ENCODE measurements at regions not wholly inside any gene's neighbourhood (a gene's known extent, or its start where the extent isn't known, plus 50 kb on each side); places are given as distances from the start of the nearest gene placed in this dataset.

DNA sequence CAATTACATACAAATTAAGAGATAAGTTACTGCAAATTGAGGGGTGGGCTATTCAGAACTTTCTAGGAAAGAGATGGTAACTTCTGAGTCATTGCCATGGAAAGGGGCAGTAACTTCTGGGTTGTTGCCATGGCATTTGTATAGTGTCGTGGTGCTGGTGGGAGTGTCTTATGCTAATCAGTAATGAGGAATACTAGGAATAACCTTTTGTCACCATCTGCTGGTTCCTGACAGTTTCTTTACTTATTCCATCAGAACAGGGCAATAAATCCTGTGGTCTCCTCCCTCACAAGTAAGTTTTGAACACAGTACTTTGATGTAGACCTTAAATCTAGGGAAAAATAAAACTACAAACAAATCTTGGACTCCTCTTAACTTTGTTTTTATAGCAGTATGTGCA is 435.4 kb downstream of the BCL11A start:
- 0% methylated on average over 1 of the region's 1 CpG for WGBS (ENCODE audit: insufficient coverage, insufficient replicate concordance, low lambda C conversion rate, missing lambda C conversion rate)
- Histone ChIP-seq H2AFZ (ENCODE audit: control insufficient read depth, low read depth, low read length) (no peak overlapping the region), H3K9me3 (replicated peaks; ENCODE audit: control insufficient read depth, insufficient read depth, low read length) (no peaks in the 10 kb centered on the region; the same call in 2 of the 3 replicates), H3K27ac (ENCODE audit: control insufficient read depth, insufficient read depth) (no peak overlapping the region), H4K20me1 (ENCODE audit: control insufficient read depth, insufficient read depth) (no peaks in the 10 kb centered on the region), H3K9ac (ENCODE audit: control insufficient read depth, insufficient read depth, low read length) (no peak overlapping the region), H3K27me3 (replicated peaks in 1 of 2; ENCODE audit: control insufficient read depth in 2 of 2, insufficient read depth in 2 of 2, low read length in 1 of 2) (no peaks in the 10 kb centered on the region), H3K4me2 (ENCODE audit: control insufficient read depth, insufficient read depth) (no peak overlapping the region), H3K36me3 (ENCODE audit: control insufficient read depth in 2 of 2, insufficient read depth in 2 of 2, low read length in 1 of 2) (no peaks in the 10 kb centered on the region; a peak in 1 of 4 replicates), H3K4me3 (no peak overlapping the region), H3K79me2 (ENCODE audit: control insufficient read depth, insufficient read depth, low read length) (no peaks in the 10 kb centered on the region), H3K4me1 (ENCODE audit: control insufficient read depth, insufficient read depth, low read length) (no peaks in the 10 kb centered on the region)
- in situ Hi-C loops (cut with MboI) (no loop called here), intact Hi-C loops (cut with micrococcal nuclease; ENCODE audit: unreplicated experiment) (no loop called here)
- ATAC-seq (no peak), FAIRE-seq (no peak), DNase-seq (ENCODE audit: low read depth, low spot score) (no peak)
- BruUV-seq (replicated peaks) = no TSS peak
- TF ChIP-seq HDAC2 (IDR thresholded peaks at IDR 0.05) (no peak), SMAD5 (IDR thresholded peaks at IDR 0.05; ENCODE audit: low read depth) (no peak), ZNF384 (IDR thresholded peaks at IDR 0.05; ENCODE audit: borderline replicate concordance, low read depth, low read length) (no peak), IKZF1 (conservative IDR thresholded peaks at IDR 0.05) (no peak), TCF12 (IDR thresholded peaks at IDR 0.05; ENCODE audit: low read depth, low read length) (no peak), ATF7 (IDR thresholded peaks at IDR 0.05; ENCODE audit: low read depth) (no peak), SMAD1 (IDR thresholded peaks at IDR 0.05; ENCODE audit: low read depth, partially characterized antibody) (no peak), MEF2B (IDR thresholded peaks at IDR 0.05; ENCODE audit: partially characterized antibody, poor library complexity, severe bottlenecking) (no peak)
- CTCF ChIA-PET = no interaction called here
- POLR2A ChIA-PET = no interaction called here
- RAD21 ChIA-PET (ENCODE audit: unreplicated experiment) = no interaction called here
- SMC1A ChIA-PET (ENCODE audit: uncharacterized antibody, unreplicated experiment) = no interaction called here

DNA sequence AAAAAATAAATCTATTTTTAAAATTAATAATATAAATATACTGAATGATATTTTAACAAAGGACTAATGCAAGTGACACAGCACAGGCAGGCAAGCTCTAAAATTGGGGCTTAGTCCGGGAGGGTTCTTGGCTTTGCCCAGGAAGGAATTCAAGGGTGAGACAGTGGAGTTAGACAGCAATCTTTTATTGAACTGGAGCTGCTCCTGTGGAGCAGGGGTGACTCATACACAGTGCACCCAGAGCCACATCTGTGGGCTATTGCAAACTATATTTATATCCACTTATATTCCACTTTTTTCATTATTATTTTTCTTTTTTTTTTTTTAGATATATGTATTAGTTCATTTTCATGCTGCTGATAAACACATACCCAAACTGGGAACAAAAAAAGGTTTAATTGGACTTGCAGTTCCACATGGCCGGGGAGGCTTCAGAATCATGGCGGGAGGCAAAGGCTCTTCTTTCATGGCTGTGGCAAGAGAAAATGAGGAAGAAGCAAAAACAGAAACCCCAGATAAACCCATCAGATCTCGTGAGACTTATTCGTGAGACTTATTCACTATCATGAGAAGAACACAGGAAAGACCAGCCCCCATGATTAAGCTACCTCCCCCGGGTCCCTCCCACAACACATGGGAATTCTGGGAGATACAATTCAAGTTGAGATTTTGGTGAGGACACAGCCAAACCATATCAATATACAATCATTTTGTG is 437.1 kb downstream of the BCL11A start:
- Histone ChIP-seq H4K20me1 (ENCODE audit: control insufficient read depth, insufficient read depth) (no peaks in the 10 kb centered on the region), H2AFZ (ENCODE audit: control insufficient read depth, low read depth, low read length) (no peak overlapping the region), H3K9ac (ENCODE audit: control insufficient read depth, insufficient read depth, low read length) (no peak overlapping the region), H3K4me1 (ENCODE audit: control insufficient read depth, insufficient read depth, low read length) (no peaks in the 10 kb centered on the region), H3K27me3 (replicated peaks in 1 of 2; ENCODE audit: control insufficient read depth in 2 of 2, insufficient read depth in 2 of 2, low read length in 1 of 2) (no peaks in the 10 kb centered on the region), H3K36me3 (ENCODE audit: control insufficient read depth in 2 of 2, insufficient read depth in 2 of 2, low read length in 1 of 2) (no peaks in the 10 kb centered on the region; a peak in 1 of 4 replicates), H3K27ac (ENCODE audit: control insufficient read depth, insufficient read depth) (no peak overlapping the region), H3K4me3 (no peak overlapping the region), H3K79me2 (ENCODE audit: control insufficient read depth, insufficient read depth, low read length) (no peaks in the 10 kb centered on the region), H3K4me2 (ENCODE audit: control insufficient read depth, insufficient read depth) (no peak overlapping the region), H3K9me3 (replicated peaks; ENCODE audit: control insufficient read depth, insufficient read depth, low read length) (no peaks in the 10 kb centered on the region; the same call in 2 of the 3 replicates)
- ChIA-PET POLR2A (no interaction called here), RAD21 (ENCODE audit: unreplicated experiment) (no interaction called here), CTCF (interaction anchor here (0.6 to 0.7 kb wide), 3 partner anchors 21 to 914 kb away, joined by 3 to 5 read pairs (median 3); no protein-coding TSS in a partner anchor), SMC1A (ENCODE audit: uncharacterized antibody, unreplicated experiment) (no interaction called here)
- BruUV-seq (replicated peaks) = no TSS peak
- ATAC-seq (no peak), FAIRE-seq (no peak), DNase-seq (ENCODE audit: low read depth, low spot score) (no peak)
- intact Hi-C loops (cut with micrococcal nuclease; ENCODE audit: unreplicated experiment) (no loop called here), in situ Hi-C loops (cut with MboI) (no loop called here)
- 36% methylated on average over 4 of the region's 6 CpGs for WGBS (ENCODE audit: insufficient coverage, insufficient replicate concordance, low lambda C conversion rate, missing lambda C conversion rate)
- TF ChIP-seq, protein P1, sequence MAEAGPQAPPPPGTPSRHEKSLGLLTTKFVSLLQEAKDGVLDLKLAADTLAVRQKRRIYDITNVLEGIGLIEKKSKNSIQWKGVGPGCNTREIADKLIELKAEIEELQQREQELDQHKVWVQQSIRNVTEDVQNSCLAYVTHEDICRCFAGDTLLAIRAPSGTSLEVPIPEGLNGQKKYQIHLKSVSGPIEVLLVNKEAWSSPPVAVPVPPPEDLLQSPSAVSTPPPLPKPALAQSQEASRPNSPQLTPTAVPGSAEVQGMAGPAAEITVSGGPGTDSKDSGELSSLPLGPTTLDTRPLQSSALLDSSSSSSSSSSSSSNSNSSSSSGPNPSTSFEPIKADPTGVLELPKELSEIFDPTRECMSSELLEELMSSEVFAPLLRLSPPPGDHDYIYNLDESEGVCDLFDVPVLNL (IDR thresholded peaks at IDR 0.05; ENCODE audit: low read depth, low read length) = no peak
- TF ChIP-seq SMC3 (IDR thresholded peaks at IDR 0.05; ENCODE audit: borderline replicate concordance, low read length) (no peak), IKZF1 (conservative IDR thresholded peaks at IDR 0.05) (no peak), BHLHE40 (IDR thresholded peaks at IDR 0.05; ENCODE audit: borderline replicate concordance in 1 of 2, low read depth in 2 of 2, low read length in 1 of 2) (no peak), JUND (IDR thresholded peaks at IDR 0.05; ENCODE audit: low read depth, low read length) (no peak), LARP7 (IDR thresholded peaks at IDR 0.05) (no peak)

Measured in GM12878 (cell line).